Ammon's horn (tissue), 1 donor: ENCODE measurements at regions not wholly inside any gene's neighbourhood (a gene's known extent, or its start where the extent isn't known, plus 50 kb on each side); places are given as distances from the start of the nearest gene placed in this dataset.
A peak's percentile ranks its signal among the peaks of the same experiment; 100 is the strongest.
"Not testable (repeated sequence)": the region's sequence is repeated elsewhere in the genome, so short reads cannot be mapped to it uniquely, and the experiment has no call there.

Source experiments
- DNase-seq: peaks from one replicate; pipeline ENCODE4 v3.0.0-alpha.2; 2016; ENCODE audit warnings: low spot score

GRCh38 chr1:100791586-100791985 lies 72.0 kb downstream of the VCAM1 start:
- no peak for DNase-seq

DNA sequence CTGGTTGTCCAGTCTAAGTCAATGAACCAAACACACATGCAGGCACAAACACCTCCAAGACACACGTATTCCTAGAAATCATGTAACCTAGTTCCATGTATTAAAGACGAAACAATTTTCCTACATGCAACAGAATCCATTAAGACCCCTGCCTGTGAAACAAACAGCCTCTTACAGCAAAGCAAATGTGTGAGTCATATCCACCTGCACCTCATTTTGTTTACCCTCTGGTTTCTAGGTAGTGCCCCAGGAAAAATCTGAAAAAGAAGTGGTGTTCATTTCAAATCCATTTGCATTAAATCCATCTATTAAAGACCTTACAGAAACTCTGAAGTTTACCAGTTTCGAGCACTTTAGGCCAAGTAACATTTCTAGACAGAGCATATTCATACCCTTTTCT lies 74.1 kb downstream of the VCAM1 start:
- DNase-seq, result no peak

DNA sequence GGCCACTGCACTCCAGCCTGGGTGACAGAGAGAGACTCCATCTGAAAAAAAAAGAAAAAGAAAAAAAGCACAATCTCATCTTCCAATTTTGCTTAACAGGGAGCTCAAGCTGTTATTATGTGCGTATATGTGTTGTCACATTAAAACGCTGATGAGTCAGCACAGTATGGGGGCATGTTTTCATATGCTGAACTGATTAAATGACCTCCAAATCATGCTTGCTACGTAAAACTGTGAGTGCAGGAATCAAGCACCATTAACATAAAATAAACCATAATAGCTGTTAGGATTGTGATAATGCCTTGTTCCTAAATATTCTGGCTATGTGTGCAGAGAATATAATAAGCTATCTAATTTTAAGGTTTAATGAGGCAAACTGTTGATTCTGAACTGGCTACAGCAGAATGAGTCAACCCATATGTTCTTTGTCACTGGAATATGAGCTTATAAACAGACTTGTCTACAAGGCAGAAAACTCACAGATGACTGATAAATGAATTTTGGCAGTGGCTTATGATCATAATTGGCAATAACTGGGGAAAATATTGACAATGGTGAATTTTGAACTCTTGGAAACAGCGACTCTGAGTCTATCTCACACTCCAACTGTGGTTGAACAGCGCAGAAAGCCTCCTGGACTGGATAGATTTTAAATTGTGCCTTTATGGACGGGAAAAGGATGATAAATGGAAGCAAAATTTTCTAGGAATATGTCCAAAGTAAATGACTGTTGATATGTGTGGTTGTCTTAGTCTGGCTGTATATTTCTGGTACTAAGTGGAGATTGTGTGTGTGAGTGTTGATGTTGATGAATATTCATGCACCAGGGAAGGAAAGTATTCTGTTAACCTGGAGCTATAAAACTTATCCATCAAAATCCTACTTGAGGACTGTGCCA lies 75.5 kb downstream of the VCAM1 start:
- DNase-seq, result peak; percentile 47

GRCh38 chr1:100795646-100795985 lies 76.1 kb downstream of the VCAM1 start:
- DNase-seq, result no peak

DNA sequence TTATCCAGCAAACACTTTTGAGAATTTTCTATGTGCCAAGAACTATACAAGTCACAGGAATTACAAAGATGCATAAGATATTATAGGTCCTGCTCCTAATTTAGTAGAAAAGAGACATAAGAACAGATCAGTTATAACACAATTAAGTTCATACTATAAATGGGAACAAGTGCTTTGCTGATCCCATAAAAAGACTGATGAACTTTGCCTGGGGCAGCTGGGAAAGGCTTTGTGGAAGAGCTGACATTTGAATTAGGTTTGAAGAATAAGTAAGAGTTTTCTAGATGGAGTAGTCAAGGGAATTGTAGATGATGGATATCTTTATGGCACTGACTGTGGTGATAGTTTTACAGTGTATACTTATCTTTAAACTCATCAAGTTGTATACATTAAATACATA lies 76.5 kb downstream of the VCAM1 start:
- DNase-seq, result no peak

- DNase-seq, result no peak
These were observed 80.0 kb downstream of the VCAM1 start for GRCh38 chr1:100799548-100799947.

- no peak for DNase-seq
These were observed 80.5 kb downstream of the VCAM1 start for GRCh38 chr1:100799954-100800612.

DNA sequence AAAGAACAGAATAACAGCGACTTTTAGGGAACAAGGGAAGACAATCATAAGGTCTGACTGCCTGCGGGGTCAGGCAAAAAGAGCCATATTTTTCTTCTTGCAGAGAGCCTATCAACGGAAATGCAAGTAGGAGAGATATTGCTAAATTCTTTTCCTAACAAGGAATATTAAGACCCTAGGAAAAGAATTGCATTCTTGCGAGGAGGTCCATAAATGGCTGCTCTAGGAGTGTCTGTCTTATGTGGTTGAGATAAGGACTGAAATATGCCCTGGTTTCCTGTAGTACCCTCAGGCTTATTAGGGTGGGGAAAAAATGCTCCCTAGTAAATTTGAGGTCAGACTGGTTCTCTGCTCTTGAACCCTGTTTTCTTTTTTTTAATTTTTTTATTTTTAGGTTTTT lies 81.7 kb downstream of the VCAM1 start:
- not testable (repeated sequence) for DNase-seq

GRCh38 chr1:100803280-100803679 lies 83.7 kb downstream of the VCAM1 start:
- DNase-seq, result not testable (repeated sequence)

GRCh38 chr1:100806601-100807000 lies 87.1 kb downstream of the VCAM1 start:
- no peak for DNase-seq

- no peak for DNase-seq
These were observed 84.3 kb downstream of the EXTL2 start for GRCh38 chr1:100810360-100810759.

DNA sequence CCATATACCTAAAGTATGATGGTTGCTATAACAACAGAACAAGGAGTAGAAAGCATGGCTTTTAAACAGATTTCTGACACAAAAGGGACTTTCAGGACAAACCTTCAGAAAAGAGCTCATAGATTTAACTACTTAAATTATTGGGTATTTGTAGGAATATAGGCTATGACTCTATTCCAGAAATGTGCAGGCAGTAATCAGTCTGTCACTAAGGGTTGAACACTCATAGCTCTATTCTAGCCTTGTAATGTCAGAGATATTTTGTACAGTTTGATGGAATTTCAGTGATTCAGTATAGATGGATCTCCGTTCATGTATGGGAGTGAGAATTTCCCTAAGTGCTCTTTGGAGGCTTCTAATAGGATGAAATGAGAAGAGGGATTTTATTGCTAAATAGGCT lies 82.8 kb downstream of the EXTL2 start:
- no peak for DNase-seq

GRCh38 chr1:100814938-100815337 lies 79.7 kb downstream of the EXTL2 start:
- not testable (repeated sequence) for DNase-seq

GRCh38 chr1:100816049-100816448 lies 78.6 kb downstream of the EXTL2 start:
- no peak for DNase-seq

- DNase-seq, result not testable (repeated sequence)
These were observed 74.4 kb downstream of the EXTL2 start for GRCh38 chr1:100820195-100820594.

- DNase-seq, result not testable (repeated sequence)
These were observed 72.7 kb downstream of the EXTL2 start for GRCh38 chr1:100821919-100822318.
